ENCODE measurements at regions not wholly inside any gene's neighbourhood (a gene's known extent, or its start where the extent isn't known, plus 50 kb on each side); places are given as distances from the start of the nearest gene placed in this dataset.

DNA sequence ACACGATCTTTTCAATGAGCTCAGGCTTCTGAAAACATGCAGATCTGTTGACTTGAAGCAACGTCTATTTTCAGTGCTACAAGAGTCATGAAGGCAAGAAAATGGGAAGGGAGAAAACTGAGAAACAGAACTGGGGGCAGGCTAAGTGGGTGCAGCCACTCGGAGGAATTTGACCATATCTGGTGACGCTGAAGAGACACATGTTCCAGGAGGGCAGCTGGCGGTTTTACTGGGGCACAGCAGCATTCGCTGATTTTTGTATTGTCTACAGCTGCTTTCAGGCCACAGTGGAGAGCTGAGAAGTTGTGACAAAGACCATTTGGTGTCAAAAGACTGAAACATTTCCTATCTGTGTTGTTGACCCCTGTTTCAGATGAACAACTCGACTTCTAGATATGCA, 103.0 kb upstream of the ELAC2 start:
- no peak for TF ChIP-seq EZH2 (IDR thresholded peaks at IDR 0.05)
- no peak for TF ChIP-seq POLR2AphosphoS5 (IDR thresholded peaks at IDR 0.05; ENCODE audit: borderline replicate concordance, low read depth, low read length)
- no peak for TF ChIP-seq FOXP2 (optimal IDR thresholded peaks at IDR 0.05; ENCODE audit: control extremely low read depth, extremely low read length, insufficient read depth)
